GM18909 (cell line): ENCODE measurements at regions not wholly inside any gene's neighbourhood (a gene's known extent, or its start where the extent isn't known, plus 50 kb on each side); places are given as distances from the start of the nearest gene placed in this dataset.
"Not testable (repeated sequence)": the region's sequence is repeated elsewhere in the genome, so short reads cannot be mapped to it uniquely, and the experiment has no call there.

Experiments used
- ATAC-seq: cut with Tn5 transposase; IDR thresholded peaks from one replicate; pipeline ENCODE4 v1.9.1; 2021; ENCODE audit warnings: mild to moderate bottlenecking; ENCODE audit not compliant: unreplicated experiment, poor library complexity

- ATAC-seq: no peak
These were observed 1130.2 kb upstream of the MIR17HG start for GRCh38 chr13:90217275-90217674.

- ATAC-seq: no peak
These were observed 1124.7 kb upstream of the MIR17HG start for GRCh38 chr13:90222758-90223157.

- ATAC-seq: no peak
These were observed 1117.2 kb upstream of the MIR17HG start for GRCh38 chr13:90230311-90230710.

- ATAC-seq: no peak
These were observed 1115.2 kb upstream of the MIR17HG start for GRCh38 chr13:90232291-90232690.

GRCh38 chr13:90233933-90234672 lies 1113.4 kb upstream of the MIR17HG start:
- ATAC-seq: no peak

- no peak for ATAC-seq
These were observed 1109.6 kb upstream of the MIR17HG start for GRCh38 chr13:90237852-90238251.

- no peak for ATAC-seq
These were observed 1109.1 kb upstream of the MIR17HG start for GRCh38 chr13:90238413-90238812.

GRCh38 chr13:90239130-90239529 lies 1108.4 kb upstream of the MIR17HG start:
- no peak for ATAC-seq

GRCh38 chr13:90246005-90246404 lies 1101.5 kb upstream of the MIR17HG start:
- no peak for ATAC-seq

GRCh38 chr13:90246687-90247345 lies 1100.7 kb upstream of the MIR17HG start:
- ATAC-seq: no peak

- no peak for ATAC-seq
These were observed 1093.7 kb upstream of the MIR17HG start for GRCh38 chr13:90253806-90254205.

GRCh38 chr13:90254437-90254836 lies 1093.0 kb upstream of the MIR17HG start:
- no peak for ATAC-seq

- no peak for ATAC-seq
These were observed 1090.7 kb upstream of the MIR17HG start for GRCh38 chr13:90256746-90257145.

GRCh38 chr13:90258129-90258528 lies 1089.4 kb upstream of the MIR17HG start:
- ATAC-seq: no peak

GRCh38 chr13:90261343-90261742 lies 1086.1 kb upstream of the MIR17HG start:
- no peak for ATAC-seq

GRCh38 chr13:90270226-90270625 lies 1077.3 kb upstream of the MIR17HG start:
- ATAC-seq: no peak

- no peak for ATAC-seq
These were observed 1075.1 kb upstream of the MIR17HG start for GRCh38 chr13:90272356-90272755.

GRCh38 chr13:90276216-90276615 lies 1071.3 kb upstream of the MIR17HG start:
- no peak for ATAC-seq

- ATAC-seq: not testable (repeated sequence)
These were observed 1069.3 kb upstream of the MIR17HG start for GRCh38 chr13:90278231-90278630.

GRCh38 chr13:90281709-90282108 lies 1065.8 kb upstream of the MIR17HG start:
- no peak for ATAC-seq

- no peak for ATAC-seq
These were observed 1060.0 kb upstream of the MIR17HG start for GRCh38 chr13:90287521-90287920.

- no peak for ATAC-seq
These were observed 1053.6 kb upstream of the MIR17HG start for GRCh38 chr13:90293793-90294361.
